IPS DF 19.7 (cell line): ENCODE measurements at regions not wholly inside any gene's neighbourhood (a gene's known extent, or its start where the extent isn't known, plus 50 kb on each side); places are given as distances from the start of the nearest gene placed in this dataset.

ENCODE experiments used
- DNase-seq: peaks from one replicate; pipeline ENCODE4 v3.0.0-alpha.2; 2013; ENCODE audit warnings: low read depth, low spot score

DNA sequence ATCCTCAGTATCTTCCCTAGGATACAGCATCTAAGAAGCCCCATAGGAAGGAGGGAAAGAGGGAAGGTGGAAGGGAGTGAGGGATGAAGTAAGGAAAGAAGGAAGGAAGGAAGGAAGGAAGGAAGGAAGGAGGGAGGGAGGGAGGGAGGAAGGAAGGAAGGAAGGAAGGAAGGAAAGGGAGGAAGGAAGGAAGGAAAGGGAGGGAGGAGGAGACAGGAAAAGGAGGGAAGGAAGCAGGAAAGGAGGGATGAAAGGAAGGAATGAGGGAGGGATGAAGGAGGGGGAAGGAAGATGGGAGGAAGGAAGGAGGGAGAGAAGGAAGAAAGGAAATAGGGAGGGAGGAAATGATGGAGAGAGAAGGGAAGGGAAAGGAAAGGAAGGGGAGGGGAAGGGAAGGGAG, 455.6 kb upstream of the ZMIZ1 start:
- DNase-seq = no peak

- no peak for DNase-seq
Measured at GRCh38 chr10:78614267-78614666, 454.5 kb upstream of the ZMIZ1 start.

GRCh38 chr10:78614744-78615143, 454.0 kb upstream of the ZMIZ1 start:
- DNase-seq = no peak

GRCh38 chr10:78616125-78616695, 452.6 kb upstream of the ZMIZ1 start:
- DNase-seq = no peak

DNA sequence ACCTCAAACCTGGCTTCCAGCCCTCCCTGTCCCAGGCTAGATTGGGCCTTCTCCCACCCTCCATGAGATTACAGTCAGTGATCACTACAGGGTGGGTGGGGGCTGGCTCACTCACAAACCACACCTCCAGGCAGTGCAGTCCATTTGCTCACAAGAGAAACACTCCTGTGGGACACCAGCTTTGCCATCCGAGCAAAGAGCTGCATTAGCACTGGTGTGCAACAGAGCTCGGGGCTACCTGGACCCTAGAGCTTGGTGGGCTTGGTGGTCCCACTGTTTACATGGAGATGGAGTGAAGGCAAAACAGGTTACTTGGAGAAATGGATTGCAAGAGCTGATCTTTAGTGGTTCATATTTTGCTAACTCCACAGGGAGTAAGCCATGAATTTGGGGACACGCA, 451.7 kb upstream of the ZMIZ1 start:
- DNase-seq = no peak

DNA sequence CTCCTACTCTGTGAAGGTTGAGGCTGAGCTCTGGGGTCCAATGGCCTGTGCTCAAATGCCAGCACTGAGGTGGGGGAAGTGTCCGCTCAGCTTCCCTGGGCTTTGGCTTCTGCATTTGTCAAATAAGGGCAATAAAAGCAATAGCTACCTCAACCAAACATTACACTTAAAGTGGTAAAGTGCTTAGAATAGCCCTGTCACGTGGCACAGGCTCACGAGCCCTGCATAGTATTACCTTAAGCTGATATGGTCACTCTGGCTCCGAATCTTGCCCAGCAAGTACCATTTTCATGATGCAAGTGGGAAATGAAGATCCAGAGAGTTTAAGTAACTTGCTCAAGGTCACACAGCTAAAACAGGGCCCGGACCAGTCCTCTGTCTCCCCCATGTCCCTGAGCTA, 451.1 kb upstream of the ZMIZ1 start:
- DNase-seq = no peak

DNA sequence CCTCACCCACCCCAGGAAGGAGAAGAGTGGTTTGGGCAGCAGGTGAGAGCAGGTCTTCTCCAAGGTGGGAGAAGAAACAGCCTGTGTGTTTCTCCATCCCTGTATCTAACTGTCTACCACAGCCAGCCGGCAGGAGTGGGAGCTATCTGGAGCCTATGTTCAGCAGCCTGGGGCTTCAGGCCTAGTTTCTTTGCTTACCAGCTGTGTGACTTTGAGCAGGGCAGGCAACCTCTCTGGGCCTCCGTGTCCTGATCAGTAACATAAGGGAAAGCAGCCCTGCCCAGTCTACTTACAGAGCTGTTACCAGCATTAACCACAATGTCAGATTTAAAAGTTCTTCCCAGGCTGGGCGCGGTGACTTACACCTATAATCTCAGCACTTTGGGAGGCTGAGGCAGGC, 450.7 kb upstream of the ZMIZ1 start:
- DNase-seq = no peak

GRCh38 chr10:78619115-78619851, 449.5 kb upstream of the ZMIZ1 start:
- no peak for DNase-seq

DNA sequence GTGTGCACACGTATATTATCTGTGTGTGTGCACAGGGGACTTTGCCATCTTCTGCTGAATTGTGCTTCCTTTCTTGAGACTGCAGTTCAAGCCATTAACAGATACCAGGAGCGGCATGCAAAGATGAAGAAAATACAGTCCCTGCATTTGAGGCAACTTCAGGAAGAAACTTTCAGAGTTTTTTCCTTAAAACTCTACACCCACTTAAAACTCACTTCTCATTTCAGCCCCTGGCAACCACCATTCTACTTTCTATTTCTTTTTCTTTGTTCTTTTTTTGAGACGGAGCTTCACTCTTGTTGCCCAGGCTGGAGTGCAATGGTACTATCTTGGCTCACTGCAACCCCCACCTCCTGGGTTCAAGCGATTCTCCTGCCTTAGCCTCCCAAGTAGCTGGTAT, 448.9 kb upstream of the ZMIZ1 start:
- DNase-seq = no peak

DNA sequence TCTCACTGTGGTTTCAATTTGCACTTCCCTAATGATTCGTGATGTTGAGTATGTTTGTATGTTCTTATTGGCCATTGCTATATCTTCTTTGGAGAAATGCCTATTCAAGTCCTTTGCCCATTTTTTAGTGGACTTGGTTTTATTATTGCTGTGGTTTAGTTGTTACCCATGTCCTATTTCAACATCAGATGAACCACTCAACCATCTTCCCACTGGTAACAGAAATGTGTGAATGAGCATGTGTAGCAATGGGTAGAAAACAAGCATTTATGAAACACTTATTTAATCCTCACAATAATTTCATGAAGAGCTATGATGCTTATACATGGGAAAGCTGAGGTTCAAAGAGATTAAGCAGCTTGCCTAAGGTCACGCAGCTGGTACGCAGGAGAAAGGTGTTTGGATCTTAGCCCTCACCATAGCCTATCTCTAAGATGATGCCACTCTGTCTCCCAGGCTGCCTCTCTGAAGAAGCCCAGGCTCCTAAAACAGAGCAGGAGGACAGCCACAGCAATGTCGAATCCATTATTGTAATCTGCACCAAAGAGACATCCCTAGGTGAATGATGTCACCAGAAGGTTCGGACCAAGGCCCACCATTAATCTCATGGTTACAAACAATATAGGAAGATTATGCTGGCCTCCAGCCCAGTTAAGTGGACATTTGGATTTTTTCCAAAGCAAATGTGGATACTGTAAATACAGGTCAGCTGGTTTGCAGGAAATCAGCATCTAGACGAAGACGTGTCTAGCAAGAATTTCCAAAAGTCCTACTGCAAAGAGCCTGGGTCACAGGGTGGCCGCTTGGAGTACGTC, 447.6 kb upstream of the ZMIZ1 start:
- no peak for DNase-seq

- no peak for DNase-seq
Measured at GRCh38 chr10:78623578-78624215, 445.1 kb upstream of the ZMIZ1 start.

DNA sequence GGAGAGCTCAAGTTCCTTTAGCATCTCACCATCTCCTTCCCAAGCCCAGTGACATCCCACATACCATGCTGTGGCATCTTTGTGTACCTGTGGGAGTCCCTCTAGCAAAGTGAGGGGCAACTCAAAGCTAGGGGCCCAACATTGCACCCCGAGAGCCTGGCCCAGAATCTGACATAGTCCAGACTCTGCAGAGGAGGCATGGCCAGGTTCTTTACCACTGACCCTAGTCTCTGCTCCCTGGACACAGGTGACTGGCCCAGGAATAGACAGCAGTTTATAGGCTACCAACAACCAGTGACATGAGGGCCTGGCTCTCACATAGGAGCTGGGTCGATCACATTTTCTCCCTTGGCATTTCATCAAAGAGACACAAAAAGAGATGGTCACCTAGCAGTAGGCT, 444.0 kb upstream of the ZMIZ1 start:
- no peak for DNase-seq

- no peak for DNase-seq
Measured at GRCh38 chr10:78626471-78626870, 442.3 kb upstream of the ZMIZ1 start.

DNA sequence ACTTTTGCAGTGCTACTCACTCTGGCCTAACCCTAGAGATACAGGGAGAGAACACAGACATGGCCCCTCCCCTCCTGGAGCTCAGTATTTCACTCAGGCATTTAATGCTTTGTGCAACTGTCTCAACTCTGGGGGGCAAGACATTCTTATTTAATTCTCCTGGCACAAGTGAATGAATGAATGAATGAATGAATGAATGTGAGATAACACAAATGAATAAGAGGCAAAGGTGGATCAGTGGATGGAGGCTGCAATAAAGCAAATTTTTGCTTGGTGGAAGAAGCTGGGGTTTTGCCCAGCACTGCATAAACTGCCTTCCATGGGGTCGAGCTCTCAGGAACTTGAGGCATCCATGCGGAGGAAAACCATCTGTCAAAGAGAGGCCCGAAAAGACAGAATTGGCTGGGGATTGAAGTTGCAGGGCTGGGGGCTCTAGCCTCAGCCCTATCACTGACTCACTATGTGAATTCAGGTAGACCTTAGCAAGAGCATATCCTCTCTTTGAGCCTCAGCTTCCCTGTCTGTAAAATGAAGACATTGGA, 441.4 kb upstream of the ZMIZ1 start:
- no peak for DNase-seq

GRCh38 chr10:78628976-78629375, 439.8 kb upstream of the ZMIZ1 start:
- no peak for DNase-seq

GRCh38 chr10:78629773-78630172, 439.0 kb upstream of the ZMIZ1 start:
- no peak for DNase-seq

DNA sequence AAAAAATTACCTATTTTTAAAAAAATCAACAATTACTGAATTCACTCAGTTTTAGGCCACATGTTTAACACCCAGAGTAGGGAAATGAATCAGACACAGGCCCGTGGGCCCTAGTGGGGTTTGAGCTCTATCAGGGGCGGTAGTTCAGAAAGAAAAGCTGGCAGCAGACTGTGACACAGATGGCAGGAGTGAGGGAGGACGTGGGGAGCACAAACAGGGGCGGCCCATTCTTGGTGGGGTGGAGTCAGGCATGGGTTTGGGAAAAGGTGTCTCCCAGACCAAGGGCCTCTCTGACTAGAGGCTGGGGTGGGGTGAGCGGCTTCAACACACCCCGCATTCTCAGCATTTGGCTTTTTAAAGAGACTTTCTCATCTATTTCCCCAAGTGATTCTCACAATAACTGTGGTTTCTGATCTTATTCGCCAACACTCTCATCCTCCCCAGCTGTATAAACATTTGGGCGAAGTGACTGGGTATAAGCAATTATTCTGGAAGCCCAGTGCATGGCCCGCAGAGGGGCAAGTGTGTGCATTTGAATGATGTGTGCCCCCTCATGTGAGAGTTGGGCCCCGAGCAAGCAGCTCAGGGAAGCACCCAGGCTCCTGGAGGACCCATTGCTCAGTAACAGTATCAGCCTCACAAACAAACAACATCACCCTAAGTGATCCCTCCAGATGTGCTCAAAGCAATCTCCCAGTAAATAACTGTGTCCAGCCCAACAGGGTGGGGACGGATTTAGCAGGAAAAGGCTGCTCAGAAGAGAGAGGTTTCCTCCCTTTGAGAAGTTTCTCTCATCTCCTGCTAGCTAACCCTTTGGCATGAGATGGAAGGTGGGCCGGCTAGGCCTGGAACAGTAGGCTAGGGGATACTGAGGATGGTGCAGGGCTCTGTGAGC, 437.6 kb upstream of the ZMIZ1 start:
- no peak for DNase-seq

GRCh38 chr10:78634389-78634815, 434.4 kb upstream of the ZMIZ1 start:
- DNase-seq = peak; percentile 28

DNA sequence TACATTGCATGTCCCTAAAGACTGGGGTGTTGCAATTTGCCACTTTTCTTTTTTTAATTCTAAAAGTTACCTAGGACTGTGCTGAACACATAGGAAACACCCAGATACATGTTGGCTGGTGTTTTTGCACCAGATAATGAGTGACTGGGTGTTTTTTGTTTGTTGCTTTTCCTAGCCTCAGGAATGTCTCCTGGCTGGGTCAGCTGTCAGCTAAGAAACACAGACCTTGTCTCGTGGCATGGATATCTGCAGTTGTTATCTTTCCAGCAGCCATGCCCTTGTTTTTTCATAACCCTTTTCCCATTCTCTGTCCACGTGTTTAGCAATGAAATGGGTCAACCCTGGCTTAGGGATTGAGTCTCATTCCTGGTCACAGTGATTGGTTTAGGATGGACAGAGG, 433.9 kb upstream of the ZMIZ1 start:
- DNase-seq = no peak

DNA sequence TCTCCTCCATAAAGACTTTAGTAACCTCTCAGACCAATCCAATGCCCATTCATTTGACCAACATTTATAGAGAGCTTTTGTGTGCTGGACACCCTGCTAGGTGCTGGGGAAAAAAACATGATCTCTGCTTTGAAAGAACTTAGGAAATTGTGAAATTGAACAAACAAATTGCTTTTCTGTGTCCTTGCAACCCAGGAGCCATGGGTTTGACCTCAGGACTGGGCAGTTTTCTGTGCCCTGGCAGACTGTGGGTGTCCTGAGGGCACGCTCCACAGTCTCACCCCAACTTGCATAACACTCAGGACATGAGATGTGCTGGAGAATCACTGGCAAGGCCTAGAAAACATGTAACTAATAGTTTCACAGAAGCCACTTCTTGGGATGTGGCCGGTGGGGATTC, 429.1 kb upstream of the ZMIZ1 start:
- no peak for DNase-seq
